GM12892 (cell line): ENCODE measurements at regions not wholly inside any gene's neighbourhood (a gene's known extent, or its start where the extent isn't known, plus 50 kb on each side); places are given as distances from the start of the nearest gene placed in this dataset.

Source experiments
- DNase-seq: peaks from one replicate; pipeline ENCODE4 v3.0.0; 2011; ENCODE audit not compliant: insufficient read length
- FAIRE-seq: peaks from 2 replicates; lab custom pipeline; 2011; peaks lifted over from hg19 to GRCh38; lab: Jason Lieb, UNC
- POLR2A ChIP-seq: IDR thresholded peaks from 2 replicates; pipeline ENCODE4 v1.6.1; 2011; ENCODE audit warnings: low read depth, low read length, control low read depth
- POLR2AphosphoS5 ChIP-seq: IDR thresholded peaks from 2 replicates; pipeline ENCODE4 v1.6.1; 2011; ENCODE audit warnings: low read depth, low read length, control low read depth
- TAF1 ChIP-seq: IDR thresholded peaks from 2 replicates; pipeline ENCODE4 v1.6.1; 2011; ENCODE audit warnings: low read depth, mild to moderate bottlenecking, control low read depth, low read length, borderline replicate concordance

GRCh38 chr10:56606202-56606601 is 245.1 kb upstream of the ZWINT start:
- FAIRE-seq (no peak), DNase-seq (no peak)
- no peak for TF ChIP-seq TAF1
- no peak for TF ChIP-seq POLR2A
- no peak for TF ChIP-seq POLR2AphosphoS5

GRCh38 chr10:56605051-56605450 is 244.0 kb upstream of the ZWINT start:
- TF ChIP-seq POLR2AphosphoS5 (no peak), POLR2A (no peak), TAF1 (no peak)
- no peak for DNase-seq
- FAIRE-seq = no peak

GRCh38 chr10:56604624-56605023 is 243.6 kb upstream of the ZWINT start:
- no peak for FAIRE-seq
- TF ChIP-seq POLR2A = no peak
- TF ChIP-seq POLR2AphosphoS5 = no peak
- no peak for TF ChIP-seq TAF1
- no peak for DNase-seq

- FAIRE-seq = no peak
Measured at GRCh38 chr10:56599201-56599600, 238.1 kb upstream of the ZWINT start.

GRCh38 chr10:56596257-56596656 is 235.2 kb upstream of the ZWINT start:
- TF ChIP-seq POLR2A (no peak), TAF1 (no peak), POLR2AphosphoS5 (no peak)
- no peak for FAIRE-seq
- DNase-seq = no peak

More at GRCh38 chr10:56599201-56599600, 238.1 kb upstream of the ZWINT start:
- TF ChIP-seq POLR2A = no peak
- TF ChIP-seq POLR2AphosphoS5 = no peak
- no peak for TF ChIP-seq TAF1
- no peak for DNase-seq

- FAIRE-seq (no peak), DNase-seq (no peak)
- no peak for TF ChIP-seq TAF1
- TF ChIP-seq POLR2AphosphoS5 = no peak
Measured at GRCh38 chr10:56593120-56593519, 232.1 kb upstream of the ZWINT start.

- TF ChIP-seq POLR2A = no peak
- no peak for TF ChIP-seq TAF1
- TF ChIP-seq POLR2AphosphoS5 = no peak
- FAIRE-seq (no peak), DNase-seq (no peak)
Measured at GRCh38 chr10:56586461-56586891, 225.4 kb upstream of the ZWINT start.

GRCh38 chr10:56585447-56586171 is 224.6 kb upstream of the ZWINT start:
- FAIRE-seq = no peak
- no peak for DNase-seq
- TF ChIP-seq POLR2AphosphoS5 (no peak), POLR2A (no peak), TAF1 (no peak)

GRCh38 chr10:56583316-56583715 is 222.3 kb upstream of the ZWINT start:
- FAIRE-seq (no peak), DNase-seq (no peak)
- no peak for TF ChIP-seq POLR2AphosphoS5
- no peak for TF ChIP-seq POLR2A
- TF ChIP-seq TAF1 = no peak

- DNase-seq = no peak
- TF ChIP-seq POLR2A (no peak), POLR2AphosphoS5 (no peak), TAF1 (no peak)
- no peak for FAIRE-seq
Measured at GRCh38 chr10:56567580-56567979, 206.5 kb upstream of the ZWINT start.

GRCh38 chr10:56561336-56561735 is 200.3 kb upstream of the ZWINT start:
- DNase-seq (no peak), FAIRE-seq (no peak)
- no peak for TF ChIP-seq TAF1
- no peak for TF ChIP-seq POLR2A
- no peak for TF ChIP-seq POLR2AphosphoS5

- no peak for FAIRE-seq
- no peak for TF ChIP-seq TAF1
- no peak for TF ChIP-seq POLR2AphosphoS5
- no peak for TF ChIP-seq POLR2A
- no peak for DNase-seq
Measured at GRCh38 chr10:56551037-56551436, 190.0 kb upstream of the ZWINT start.
